ENCODE measurements at regions not wholly inside any gene's neighbourhood (a gene's known extent, or its start where the extent isn't known, plus 50 kb on each side); places are given as distances from the start of the nearest gene placed in this dataset.
A peak's percentile ranks its signal among the peaks of the same experiment; 100 is the strongest.

- ChIA-PET CTCF (interaction anchor here (0.6 to 1.3 kb wide), 3 partner anchors 44 to 1003 kb away, joined by 3 to 4 read pairs (median 3); no protein-coding TSS in a partner anchor), POLR2A (interaction anchor here (0.7 kb wide), 1 partner anchor 29 kb away, joined by 3 read pairs; no protein-coding TSS in a partner anchor)
- BruUV-seq (replicated peaks): no TSS peak
Measured at GRCh38 chr20:22408521-22409402, 175.6 kb downstream of the FOXA2 start.

GRCh38 chr20:22407237-22408193 is 176.9 kb downstream of the FOXA2 start:
- Mint-ChIP-seq H3K27ac (ENCODE audit: low read depth, unreplicated experiment) (no peak overlapping the region), H3K27me3 (ENCODE audit: insufficient read depth, unreplicated experiment) (no peaks in the 10 kb centered on the region), H3K4me1 (ENCODE audit: insufficient read depth, unreplicated experiment) (peaks cover 33% of the 10 kb centered on the region), H3K9me3 (ENCODE audit: unreplicated experiment) (no peaks in the 10 kb centered on the region), H3K4me3 (ENCODE audit: unreplicated experiment) (no peak overlapping the region), H3K36me3 (ENCODE audit: insufficient read depth, unreplicated experiment) (no peaks in the 10 kb centered on the region)
- no peak for DNase-seq (ENCODE audit: unreplicated experiment)
- no TSS peak for BruUV-seq (replicated peaks)
- intact Hi-C loops (cut with micrococcal nuclease): no loop called here
- CTCF ChIA-PET: interaction anchor here (0.6 kb wide), 2 partner anchors 14 to 118 kb away, joined by 3 read pairs; no protein-coding TSS in a partner anchor
- TF ChIP-seq CTCF (IDR thresholded peaks at IDR 0.05; ENCODE audit: unreplicated experiment): no peak
- POLR2A ChIA-PET: interaction anchor here (0.6 kb wide), 1 partner anchor 53 kb away, joined by 3 read pairs; no protein-coding TSS in a partner anchor

More at GRCh38 chr20:22408521-22409402, 175.6 kb downstream of the FOXA2 start:
- DNase-seq (ENCODE audit: unreplicated experiment): no peak
- no peak overlapping the region for H3K27ac Mint-ChIP-seq (ENCODE audit: low read depth, unreplicated experiment)
- H3K4me3 Mint-ChIP-seq (ENCODE audit: unreplicated experiment): no peak overlapping the region
- intact Hi-C loops (cut with micrococcal nuclease): no loop called here
- H3K4me1 Mint-ChIP-seq (ENCODE audit: insufficient read depth, unreplicated experiment): peaks cover 23% of the 10 kb centered on the region
- no peak for TF ChIP-seq CTCF (IDR thresholded peaks at IDR 0.05; ENCODE audit: unreplicated experiment)
- no peaks in the 10 kb centered on the region for H3K27me3 Mint-ChIP-seq (ENCODE audit: insufficient read depth, unreplicated experiment)
- no peaks in the 10 kb centered on the region for H3K9me3 Mint-ChIP-seq (ENCODE audit: unreplicated experiment)
- no peaks in the 10 kb centered on the region for H3K36me3 Mint-ChIP-seq (ENCODE audit: insufficient read depth, unreplicated experiment)

GRCh38 chr20:22404419-22405170 is 179.8 kb downstream of the FOXA2 start:
- intact Hi-C loops (cut with micrococcal nuclease): no loop called here
- no peaks in the 10 kb centered on the region for H3K36me3 Mint-ChIP-seq (ENCODE audit: insufficient read depth, unreplicated experiment)
- H3K4me1 Mint-ChIP-seq (ENCODE audit: insufficient read depth, unreplicated experiment): peaks cover 26% of the 10 kb centered on the region
- no peaks in the 10 kb centered on the region for H3K27me3 Mint-ChIP-seq (ENCODE audit: insufficient read depth, unreplicated experiment)
- no peak overlapping the region for H3K4me3 Mint-ChIP-seq (ENCODE audit: unreplicated experiment)
- no peak overlapping the region for H3K27ac Mint-ChIP-seq (ENCODE audit: low read depth, unreplicated experiment)
- no peaks in the 10 kb centered on the region for H3K9me3 Mint-ChIP-seq (ENCODE audit: unreplicated experiment)
- ChIA-PET POLR2A (interaction anchor here (0.7 to 2.7 kb wide), 10 partner anchors 10 to 359 kb away, joined by 3 to 33 read pairs (median 4); no protein-coding TSS in a partner anchor), CTCF (interaction anchor here (0.5 to 2.4 kb wide), 11 partner anchors 10 to 765 kb away, joined by 3 to 29 read pairs (median 3); no protein-coding TSS in a partner anchor)
- DNase-seq (ENCODE audit: unreplicated experiment): peak; percentile 34
- no peak for TF ChIP-seq CTCF (IDR thresholded peaks at IDR 0.05; ENCODE audit: unreplicated experiment)
- no TSS peak for BruUV-seq (replicated peaks)
